ENCODE measurements at regions not wholly inside any gene's neighbourhood (a gene's known extent, or its start where the extent isn't known, plus 50 kb on each side); places are given as distances from the start of the nearest gene placed in this dataset.
"Not testable (repeated sequence)": the region's sequence is repeated elsewhere in the genome, so short reads cannot be mapped to it uniquely, and the experiment has no call there.

DNA sequence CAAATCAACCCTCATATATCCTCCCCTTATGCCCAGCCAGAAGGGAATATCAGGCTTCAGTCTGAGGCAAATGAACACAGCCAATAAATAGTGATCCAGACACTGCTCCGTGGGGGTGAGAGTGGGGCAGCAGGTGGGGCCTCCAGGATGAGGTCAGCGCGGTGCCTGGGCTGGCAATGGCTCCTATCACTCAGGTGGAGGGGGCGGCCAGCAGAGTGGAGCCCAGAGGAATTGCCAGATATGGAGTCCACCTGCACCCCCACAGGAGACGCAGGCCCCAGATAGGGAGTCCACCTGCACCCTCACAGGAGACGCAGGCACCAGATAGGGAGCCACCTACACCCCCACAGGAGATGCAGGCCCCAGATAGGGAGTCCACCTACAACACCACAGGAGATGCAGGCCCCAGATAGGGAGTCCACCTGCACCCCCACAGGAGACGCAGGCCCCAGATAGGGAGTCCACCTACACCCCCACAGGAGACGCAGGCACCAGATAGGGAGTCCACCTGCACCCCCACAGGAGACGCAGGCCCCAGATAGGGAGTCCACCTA is 78.0 kb upstream of the PPP2R2D start:
- TF ChIP-seq CTCF (IDR thresholded peaks at IDR 0.05; ENCODE audit: low read depth, low read length) = no peak
- DNase-seq (ENCODE audit: extremely low read depth, low read depth) = no peak

GRCh38 chr10:131823601-131824099 is 77.2 kb upstream of the PPP2R2D start:
- DNase-seq (ENCODE audit: extremely low read depth, low read depth) = not testable (repeated sequence)

DNA sequence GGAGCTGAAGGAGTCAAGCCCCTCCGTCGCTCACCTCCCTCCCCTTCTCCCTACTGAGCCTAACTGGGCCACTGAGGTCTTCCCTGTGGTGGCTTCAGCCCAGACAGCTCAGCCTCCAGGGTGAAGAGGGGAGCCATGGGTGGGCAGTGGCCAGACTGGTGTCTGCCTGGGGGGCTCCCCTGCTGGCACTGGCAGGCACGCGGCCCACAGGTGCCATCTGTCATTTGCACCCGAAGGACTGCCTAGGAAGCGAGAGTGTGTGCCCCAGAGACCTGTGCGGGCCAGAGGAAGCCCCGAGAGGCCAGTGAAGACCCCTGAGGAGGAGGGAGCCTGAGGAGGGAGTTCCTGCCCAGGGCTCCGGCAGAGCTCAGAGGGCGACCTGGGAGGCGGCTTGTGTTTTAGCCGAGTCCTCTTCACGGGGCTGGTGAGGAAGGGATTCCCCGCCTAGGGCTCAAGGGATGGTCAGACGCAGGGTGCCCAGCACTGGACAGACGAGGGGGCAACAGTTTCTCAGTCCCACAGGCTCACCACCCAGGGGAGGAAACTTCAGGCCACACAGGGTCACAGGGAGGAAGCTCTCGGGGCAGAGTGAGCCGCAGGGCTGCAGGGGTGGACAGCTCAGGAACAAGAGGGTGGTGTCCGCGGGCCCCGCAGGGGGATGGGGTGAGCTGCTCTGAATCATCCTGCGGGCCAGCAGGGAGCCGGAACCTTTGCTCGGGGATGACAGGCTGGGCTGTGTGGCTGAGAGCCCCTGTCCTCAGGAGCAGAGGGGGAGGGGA is 76.2 kb upstream of the PPP2R2D start:
- DNase-seq (ENCODE audit: extremely low read depth, low read depth) = no peak
- TF ChIP-seq CTCF (IDR thresholded peaks at IDR 0.05; ENCODE audit: low read depth, low read length) = no peak

GRCh38 chr10:131825150-131825848 is 75.5 kb upstream of the PPP2R2D start:
- no peak for DNase-seq (ENCODE audit: extremely low read depth, low read depth)
- TF ChIP-seq CTCF (IDR thresholded peaks at IDR 0.05; ENCODE audit: low read depth, low read length) = no peak

DNA sequence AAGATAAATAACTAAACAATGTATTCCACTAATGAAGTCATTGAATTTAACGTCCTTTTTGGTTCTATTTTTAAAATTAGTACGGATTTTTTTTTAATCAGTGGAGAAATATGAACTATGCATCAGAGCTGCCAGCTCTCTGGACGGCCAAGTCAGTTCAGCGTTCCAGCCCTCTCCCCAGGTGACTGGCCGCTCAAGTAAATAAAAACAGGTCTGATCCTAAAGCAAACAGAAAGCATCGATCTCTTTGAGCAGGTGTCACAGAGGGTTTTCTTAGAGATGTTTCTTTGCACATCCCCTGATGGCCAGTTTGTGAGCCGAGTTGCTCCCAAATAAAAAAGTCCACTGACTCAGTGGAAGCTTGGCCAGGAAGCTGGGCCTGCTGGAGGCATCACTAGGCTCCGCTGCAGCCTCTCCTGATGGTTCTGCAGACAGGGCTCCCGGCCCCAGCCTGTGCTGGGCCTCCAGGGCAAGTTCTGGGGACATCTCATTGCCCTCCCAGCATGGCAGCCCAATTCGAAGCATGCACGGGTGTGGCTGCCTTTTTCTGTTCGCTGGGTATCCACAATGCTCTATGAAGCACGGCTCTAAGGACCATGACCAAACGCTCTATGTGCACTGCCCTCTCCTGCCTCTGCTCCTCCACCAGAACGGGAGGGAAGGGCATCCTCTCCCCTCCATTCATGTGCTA is 74.7 kb upstream of the PPP2R2D start:
- TF ChIP-seq CTCF (IDR thresholded peaks at IDR 0.05; ENCODE audit: low read depth, low read length) = no peak
- no peak for DNase-seq (ENCODE audit: extremely low read depth, low read depth)

DNA sequence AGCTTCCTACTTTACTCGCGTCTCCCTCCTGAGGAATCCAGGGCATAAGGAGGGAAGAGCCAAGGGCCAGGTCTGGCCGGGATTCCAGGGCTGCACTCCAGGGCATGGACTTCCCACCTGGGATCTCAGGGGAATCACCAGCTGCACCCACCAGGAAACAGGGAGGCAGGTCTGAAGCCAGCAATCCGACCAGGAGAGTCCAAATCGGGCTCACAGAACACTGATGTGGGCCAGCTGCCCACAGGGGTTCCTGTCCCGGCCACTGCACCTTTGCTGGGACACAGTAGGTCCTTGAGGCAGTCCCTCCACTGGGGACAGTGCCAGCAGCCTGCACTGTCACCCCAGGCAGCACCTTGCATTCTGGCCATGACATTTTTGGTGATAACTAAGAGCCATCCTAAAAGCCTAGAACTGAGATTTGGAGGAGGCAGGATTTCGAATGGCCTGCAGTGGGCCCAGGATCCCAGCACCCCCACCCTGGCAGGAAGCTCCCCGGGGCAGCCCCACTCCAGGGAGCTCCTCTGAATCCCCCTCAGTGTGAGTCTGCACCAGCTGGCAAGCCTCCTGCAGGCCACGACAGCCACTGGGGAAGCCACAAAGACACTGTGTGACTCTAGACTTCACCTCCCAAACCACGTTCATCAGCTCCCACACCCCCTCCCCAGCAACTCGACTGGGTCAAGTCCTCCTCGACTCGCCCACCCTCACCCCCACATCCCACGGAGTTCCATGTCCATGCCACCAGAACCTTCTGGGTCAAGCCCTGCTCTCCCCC is 71.5 kb upstream of the PPP2R2D start:
- TF ChIP-seq CTCF (IDR thresholded peaks at IDR 0.05; ENCODE audit: low read depth, low read length) = no peak

More for the DNA sequence above, 71.5 kb upstream of the PPP2R2D start:
- DNase-seq (ENCODE audit: extremely low read depth, low read depth) = no peak
